ENCODE measurements at regions not wholly inside any gene's neighbourhood (a gene's known extent, or its start where the extent isn't known, plus 50 kb on each side); places are given as distances from the start of the nearest gene placed in this dataset.

DNA sequence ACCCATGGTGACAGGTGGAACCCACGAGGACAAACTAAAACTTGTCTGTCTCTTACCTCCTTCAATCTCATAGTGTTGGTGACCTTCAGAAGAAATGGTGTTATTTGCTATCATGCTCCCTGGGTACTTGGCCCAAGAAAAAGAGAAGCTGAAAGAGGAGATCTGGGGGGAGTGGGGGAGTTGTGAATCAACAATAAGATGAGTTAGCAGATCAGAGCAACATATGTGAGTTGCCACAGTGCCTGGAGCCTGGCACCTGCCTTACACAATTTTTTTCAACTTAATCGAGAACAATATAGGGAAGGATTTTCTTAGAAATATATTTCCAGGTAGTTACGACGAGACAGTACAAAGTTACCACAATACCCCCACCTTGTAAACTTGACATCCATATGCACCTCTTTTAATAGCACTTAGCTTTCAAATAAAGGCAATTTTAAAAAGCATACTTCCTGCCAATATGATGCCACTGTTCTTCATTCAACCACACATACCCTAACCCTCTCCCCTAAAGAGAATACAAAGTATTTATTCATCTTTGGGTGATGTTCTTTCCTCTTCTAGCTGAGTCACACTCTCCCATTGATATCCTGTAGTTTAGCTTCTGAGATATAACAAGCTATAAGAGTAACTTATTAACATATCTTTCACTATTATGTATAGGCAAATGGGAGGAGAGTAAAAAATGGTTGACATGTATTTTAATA lies 424.1 kb upstream of the OR4E1 start:
- no peak overlapping the region for H2AFZ ChIP-seq (ENCODE audit: low read depth, low read length)
- no peaks in the 10 kb centered on the region for H4K20me1 ChIP-seq (ENCODE audit: insufficient read depth, low read length)
- H3K27ac ChIP-seq (ENCODE audit: low read length) = no peak overlapping the region
- H3K27me3 ChIP-seq (ENCODE audit: low read depth, low read length) = peaks cover 17% of the 10 kb centered on the region
- H3K4me3 ChIP-seq (ENCODE audit: low read length) = no peak overlapping the region
- no peaks in the 10 kb centered on the region for H3K79me2 ChIP-seq (ENCODE audit: low read length)
- H3K9me3 ChIP-seq (ENCODE audit: insufficient read depth, low read length) = no peaks in the 10 kb centered on the region
- H3K4me1 ChIP-seq (ENCODE audit: low read length) = peaks cover 14% of the 10 kb centered on the region
- H3K4me2 ChIP-seq (ENCODE audit: low read length) = no peak overlapping the region
- no peak for TF ChIP-seq EZH2phosphoT487 (IDR thresholded peaks at IDR 0.05; ENCODE audit: low read depth)
- TF ChIP-seq, protein P1, sequence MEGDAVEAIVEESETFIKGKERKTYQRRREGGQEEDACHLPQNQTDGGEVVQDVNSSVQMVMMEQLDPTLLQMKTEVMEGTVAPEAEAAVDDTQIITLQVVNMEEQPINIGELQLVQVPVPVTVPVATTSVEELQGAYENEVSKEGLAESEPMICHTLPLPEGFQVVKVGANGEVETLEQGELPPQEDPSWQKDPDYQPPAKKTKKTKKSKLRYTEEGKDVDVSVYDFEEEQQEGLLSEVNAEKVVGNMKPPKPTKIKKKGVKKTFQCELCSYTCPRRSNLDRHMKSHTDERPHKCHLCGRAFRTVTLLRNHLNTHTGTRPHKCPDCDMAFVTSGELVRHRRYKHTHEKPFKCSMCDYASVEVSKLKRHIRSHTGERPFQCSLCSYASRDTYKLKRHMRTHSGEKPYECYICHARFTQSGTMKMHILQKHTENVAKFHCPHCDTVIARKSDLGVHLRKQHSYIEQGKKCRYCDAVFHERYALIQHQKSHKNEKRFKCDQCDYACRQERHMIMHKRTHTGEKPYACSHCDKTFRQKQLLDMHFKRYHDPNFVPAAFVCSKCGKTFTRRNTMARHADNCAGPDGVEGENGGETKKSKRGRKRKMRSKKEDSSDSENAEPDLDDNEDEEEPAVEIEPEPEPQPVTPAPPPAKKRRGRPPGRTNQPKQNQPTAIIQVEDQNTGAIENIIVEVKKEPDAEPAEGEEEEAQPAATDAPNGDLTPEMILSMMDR (IDR thresholded peaks at IDR 0.05; ENCODE audit: low read depth, low read length) = no peak
- no peaks in the 10 kb centered on the region for H3K36me3 ChIP-seq (replicated peaks; ENCODE audit: low read depth, low read length)
- no peak overlapping the region for H3K9ac ChIP-seq (ENCODE audit: low read length)

DNA sequence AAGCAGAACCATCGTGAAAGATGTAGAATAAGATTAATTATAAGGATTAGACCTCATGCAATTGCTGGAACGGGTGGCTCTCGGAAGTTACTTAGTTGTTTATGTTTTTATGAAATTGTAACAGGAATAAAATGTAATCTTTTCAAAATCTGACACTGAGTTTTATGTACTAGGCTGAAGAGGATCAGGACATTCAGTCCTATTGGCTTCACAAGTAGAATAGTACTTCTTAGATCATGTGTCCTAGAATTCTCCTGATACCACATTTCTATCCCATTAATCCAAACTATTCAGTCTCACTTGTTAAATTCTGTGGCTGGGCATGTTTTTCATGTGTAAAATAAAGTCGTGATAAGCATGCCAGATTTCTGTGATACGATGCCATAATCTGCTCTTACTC lies 423.5 kb upstream of the OR4E1 start:
- TF ChIP-seq, protein P1 (IDR thresholded peaks at IDR 0.05; ENCODE audit: low read depth, low read length) = no peak
- Histone ChIP-seq H3K9me3 (ENCODE audit: insufficient read depth, low read length) (no peaks in the 10 kb centered on the region), H3K4me2 (ENCODE audit: low read length) (no peak overlapping the region), H4K20me1 (ENCODE audit: insufficient read depth, low read length) (no peaks in the 10 kb centered on the region), H3K27ac (ENCODE audit: low read length) (no peak overlapping the region), H2AFZ (ENCODE audit: low read depth, low read length) (no peak overlapping the region), H3K36me3 (replicated peaks; ENCODE audit: low read depth, low read length) (no peaks in the 10 kb centered on the region), H3K27me3 (ENCODE audit: low read depth, low read length) (peaks cover 16% of the 10 kb centered on the region), H3K79me2 (ENCODE audit: low read length) (no peaks in the 10 kb centered on the region), H3K4me1 (ENCODE audit: low read length) (peaks cover 15% of the 10 kb centered on the region), H3K4me3 (ENCODE audit: low read length) (no peak overlapping the region), H3K9ac (ENCODE audit: low read length) (no peak overlapping the region)

DNA sequence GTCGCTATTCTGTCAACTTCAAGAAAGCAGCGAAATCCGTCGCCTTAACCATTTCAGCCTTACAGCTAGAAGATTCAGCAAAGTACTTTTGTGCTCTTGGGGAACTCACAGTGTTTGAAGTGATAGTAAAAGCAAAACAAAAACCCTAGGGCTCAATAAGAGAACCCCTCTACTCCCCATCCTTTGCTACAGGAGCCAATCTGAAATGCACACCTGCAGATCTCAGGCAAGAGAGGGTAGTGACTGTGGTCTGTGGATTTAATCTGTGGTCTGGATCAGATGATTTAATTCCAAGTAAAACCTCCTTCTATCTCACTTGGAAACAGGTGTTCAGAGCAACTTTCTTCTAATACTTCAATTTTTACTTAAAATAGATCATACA lies 422.9 kb upstream of the OR4E1 start:
- H3K36me3 ChIP-seq (replicated peaks; ENCODE audit: low read depth, low read length) = no peaks in the 10 kb centered on the region
- no peak overlapping the region for H3K4me2 ChIP-seq (ENCODE audit: low read length)
- no peaks in the 10 kb centered on the region for H3K9me3 ChIP-seq (ENCODE audit: insufficient read depth, low read length)
- no peak overlapping the region for H2AFZ ChIP-seq (ENCODE audit: low read depth, low read length)
- TF ChIP-seq, protein P1 (IDR thresholded peaks at IDR 0.05; ENCODE audit: low read depth, low read length) = no peak
- TF ChIP-seq EZH2phosphoT487 (IDR thresholded peaks at IDR 0.05; ENCODE audit: low read depth) = no peak
- no peak overlapping the region for H3K27ac ChIP-seq (ENCODE audit: low read length)
- no peak overlapping the region for H3K9ac ChIP-seq (ENCODE audit: low read length)
- H3K79me2 ChIP-seq (ENCODE audit: low read length) = no peaks in the 10 kb centered on the region
- H3K4me1 ChIP-seq (ENCODE audit: low read length) = peaks cover 15% of the 10 kb centered on the region
- H3K27me3 ChIP-seq (ENCODE audit: low read depth, low read length) = peaks cover 11% of the 10 kb centered on the region
- no peak overlapping the region for H3K4me3 ChIP-seq (ENCODE audit: low read length)
- H4K20me1 ChIP-seq (ENCODE audit: insufficient read depth, low read length) = no peaks in the 10 kb centered on the region

DNA sequence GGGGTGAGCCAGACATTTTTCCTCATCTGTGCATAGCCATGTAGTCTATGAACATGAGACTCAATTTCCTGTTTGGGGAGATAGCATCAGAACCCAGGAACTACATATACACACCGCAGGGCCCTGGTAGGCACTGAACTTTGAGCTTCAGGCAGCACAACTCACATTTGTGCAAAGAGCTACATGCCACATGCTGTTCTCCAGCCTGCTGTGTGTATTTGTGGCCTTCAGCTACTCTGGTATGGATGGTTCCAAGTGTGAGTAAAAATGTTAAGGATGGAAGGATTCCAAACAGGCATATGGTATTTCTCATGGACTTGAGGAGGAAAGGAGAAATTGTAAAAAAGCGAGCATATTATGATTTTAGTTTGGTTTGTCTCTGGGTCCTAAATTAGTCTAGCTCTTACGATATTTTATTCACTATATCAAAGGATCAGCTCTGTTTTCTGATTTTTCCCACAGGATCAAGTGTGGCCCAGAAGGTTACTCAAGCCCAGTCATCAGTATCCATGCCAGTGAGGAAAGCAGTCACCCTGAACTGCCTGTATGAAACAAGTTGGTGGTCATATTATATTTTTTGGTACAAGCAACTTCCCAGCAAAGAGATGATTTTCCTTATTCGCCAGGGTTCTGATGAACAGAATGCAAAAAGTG lies 422.4 kb upstream of the OR4E1 start:
- Histone ChIP-seq H4K20me1 (ENCODE audit: insufficient read depth, low read length) (no peaks in the 10 kb centered on the region), H3K9me3 (ENCODE audit: insufficient read depth, low read length) (no peaks in the 10 kb centered on the region), H2AFZ (ENCODE audit: low read depth, low read length) (no peak overlapping the region), H3K9ac (ENCODE audit: low read length) (no peak overlapping the region), H3K4me3 (ENCODE audit: low read length) (no peak overlapping the region), H3K27ac (ENCODE audit: low read length) (no peak overlapping the region), H3K27me3 (ENCODE audit: low read depth, low read length) (peaks cover 7% of the 10 kb centered on the region), H3K4me1 (ENCODE audit: low read length) (peaks cover 15% of the 10 kb centered on the region), H3K36me3 (replicated peaks; ENCODE audit: low read depth, low read length) (no peaks in the 10 kb centered on the region), H3K79me2 (ENCODE audit: low read length) (no peaks in the 10 kb centered on the region), H3K4me2 (ENCODE audit: low read length) (no peak overlapping the region)
- no peak for TF ChIP-seq EZH2phosphoT487 (IDR thresholded peaks at IDR 0.05; ENCODE audit: low read depth)
- TF ChIP-seq, protein P1 (IDR thresholded peaks at IDR 0.05; ENCODE audit: low read depth, low read length) = no peak

Data from OCI-LY3 (cell line).